ENCODE measurements at regions not wholly inside any gene's neighbourhood (a gene's known extent, or its start where the extent isn't known, plus 50 kb on each side); places are given as distances from the start of the nearest gene placed in this dataset.

DNA sequence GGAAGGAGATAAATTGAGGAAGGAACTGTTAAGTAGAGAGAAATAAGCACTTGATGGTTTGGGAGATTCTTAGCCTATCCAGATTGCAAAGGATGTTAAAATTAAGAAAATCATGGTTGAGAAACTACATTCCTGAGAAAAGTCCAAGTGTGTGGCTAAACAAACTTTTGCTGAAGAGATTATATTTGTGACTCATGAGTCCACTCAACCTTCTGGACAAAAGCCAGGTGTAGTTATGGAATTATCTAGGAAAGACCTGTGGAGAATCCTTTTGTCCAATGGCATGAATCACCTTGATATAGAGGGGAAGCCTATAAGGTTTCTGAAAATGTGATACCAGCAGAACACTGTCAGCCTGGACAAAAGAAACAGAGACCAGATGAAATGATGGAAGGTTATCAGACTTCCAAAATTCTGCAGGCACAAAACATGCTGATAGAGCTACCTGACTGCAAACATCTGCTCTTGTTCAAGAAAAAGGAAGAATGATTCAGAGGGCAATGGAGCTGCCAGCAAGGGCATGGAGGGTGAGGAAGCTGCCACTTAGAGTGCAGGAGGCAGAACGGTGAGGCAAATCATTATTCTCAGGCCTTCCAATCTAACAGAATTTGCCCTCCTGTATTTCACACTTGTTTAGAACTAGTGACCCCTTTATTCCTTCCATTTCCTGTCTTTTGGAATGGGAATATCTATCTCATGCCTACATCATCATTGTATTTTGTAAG, 300.6 kb upstream of the PRMT6 start:
- no peak overlapping the region for H3K4me3 ChIP-seq
- H3K4me1 ChIP-seq (ENCODE audit: control insufficient read depth, insufficient read depth, low read length), result no peaks in the 10 kb centered on the region
- H3K9me3 ChIP-seq (replicated peaks; ENCODE audit: control insufficient read depth, insufficient read depth, low read length), result no peaks in the 10 kb centered on the region
- in situ Hi-C loops (cut with MboI), result no loop called here
- DNase-seq (ENCODE audit: low read depth, low spot score) (no peak), ATAC-seq (no peak), FAIRE-seq (no peak)
- H3K27me3 ChIP-seq (replicated peaks in 1 of 2; ENCODE audit: control insufficient read depth in 2 of 2, insufficient read depth in 2 of 2, low read length in 1 of 2), result no peaks in the 10 kb centered on the region
- intact Hi-C loops (cut with micrococcal nuclease; ENCODE audit: unreplicated experiment), result no loop called here
- no TSS peak for BruUV-seq (replicated peaks)
- no peak overlapping the region for H3K4me2 ChIP-seq (ENCODE audit: control insufficient read depth, insufficient read depth)
- H3K79me2 ChIP-seq (ENCODE audit: control insufficient read depth, insufficient read depth, low read length), result no peaks in the 10 kb centered on the region
- no peak overlapping the region for H2AFZ ChIP-seq (ENCODE audit: control insufficient read depth, low read depth, low read length)
- H4K20me1 ChIP-seq (ENCODE audit: control insufficient read depth, insufficient read depth), result no peaks in the 10 kb centered on the region
- RAD21 ChIA-PET (ENCODE audit: unreplicated experiment), result no interaction called here
- WGBS (ENCODE audit: insufficient coverage, insufficient replicate concordance, low lambda C conversion rate, missing lambda C conversion rate), result 0% methylated on average over 1 of the region's 1 CpG
- TF ChIP-seq RB1 (IDR thresholded peaks at IDR 0.05; ENCODE audit: borderline replicate concordance), result no peak
- TF ChIP-seq CBFB (IDR thresholded peaks at IDR 0.05; ENCODE audit: low read depth), result no peak
- no peak for TF ChIP-seq MXI1 (IDR thresholded peaks at IDR 0.05; ENCODE audit: low read depth, low read length)
- TF ChIP-seq LARP7 (IDR thresholded peaks at IDR 0.05), result no peak
- TF ChIP-seq, protein P1, sequence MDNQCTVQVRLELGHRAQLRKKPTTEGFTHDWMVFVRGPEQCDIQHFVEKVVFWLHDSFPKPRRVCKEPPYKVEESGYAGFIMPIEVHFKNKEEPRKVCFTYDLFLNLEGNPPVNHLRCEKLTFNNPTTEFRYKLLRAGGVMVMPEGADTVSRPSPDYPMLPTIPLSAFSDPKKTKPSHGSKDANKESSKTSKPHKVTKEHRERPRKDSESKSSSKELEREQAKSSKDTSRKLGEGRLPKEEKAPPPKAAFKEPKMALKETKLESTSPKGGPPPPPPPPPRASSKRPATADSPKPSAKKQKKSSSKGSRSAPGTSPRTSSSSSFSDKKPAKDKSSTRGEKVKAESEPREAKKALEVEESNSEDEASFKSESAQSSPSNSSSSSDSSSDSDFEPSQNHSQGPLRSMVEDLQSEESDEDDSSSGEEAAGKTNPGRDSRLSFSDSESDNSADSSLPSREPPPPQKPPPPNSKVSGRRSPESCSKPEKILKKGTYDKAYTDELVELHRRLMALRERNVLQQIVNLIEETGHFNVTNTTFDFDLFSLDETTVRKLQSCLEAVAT (IDR thresholded peaks at IDR 0.05), result no peak
- no peak for TF ChIP-seq SP1 (IDR thresholded peaks at IDR 0.05; ENCODE audit: low read depth, low read length)
- no peak for TF ChIP-seq ZNF207 (IDR thresholded peaks at IDR 0.05; ENCODE audit: borderline replicate concordance)
- TF ChIP-seq CREB1 (IDR thresholded peaks at IDR 0.05; ENCODE audit: low read depth), result no peak
- no peaks in the 10 kb centered on the region for H3K36me3 ChIP-seq (ENCODE audit: control insufficient read depth in 2 of 2, insufficient read depth in 2 of 2, low read length in 1 of 2)
- SMC1A ChIA-PET (ENCODE audit: uncharacterized antibody, unreplicated experiment), result no interaction called here
- no peak overlapping the region for H3K27ac ChIP-seq (ENCODE audit: control insufficient read depth, insufficient read depth)
- CTCF ChIA-PET, result no interaction called here
- no peak overlapping the region for H3K9ac ChIP-seq (ENCODE audit: control insufficient read depth, insufficient read depth, low read length)
- POLR2A ChIA-PET, result no interaction called here

Measured in GM12878 (cell line).